Erythroblast (primary cell): ENCODE measurements at regions not wholly inside any gene's neighbourhood (a gene's known extent, or its start where the extent isn't known, plus 50 kb on each side); places are given as distances from the start of the nearest gene placed in this dataset.

Experiments
- DNase-seq, 2 experiments: peaks; one replicate each; lab custom pipeline; 2025; lab: John Stamatoyannopoulos, UW
- GATA1 ChIP-seq: IDR thresholded peaks from 2 replicates; pipeline ENCODE4 v1.6.1; 2011; ENCODE audit warnings: low read depth, mild to moderate bottlenecking, control low read depth, low read length, moderate library complexity
- POLR2A ChIP-seq: IDR thresholded peaks from 2 replicates; pipeline ENCODE4 v1.6.1; 2011; ENCODE audit warnings: mild to moderate bottlenecking, low read length

GRCh38 chr4:176883108-176883550 lies 90.4 kb upstream of the VEGFC start:
- DNase-seq = no peak

GRCh38 chr4:176883681-176884418 lies 91.1 kb upstream of the VEGFC start:
- no peak for DNase-seq
- TF ChIP-seq GATA1 (no peak), POLR2A (no peak)

More at GRCh38 chr4:176883108-176883550, 90.4 kb upstream of the VEGFC start:
- no peak for TF ChIP-seq GATA1

GRCh38 chr4:176885224-176885623 lies 92.5 kb upstream of the VEGFC start:
- TF ChIP-seq POLR2A (no peak), GATA1 (no peak)
- DNase-seq = no peak

GRCh38 chr4:176886135-176886534 lies 93.4 kb upstream of the VEGFC start:
- no peak for DNase-seq
- TF ChIP-seq POLR2A = no peak
- no peak for TF ChIP-seq GATA1

- no peak for TF ChIP-seq POLR2A
- TF ChIP-seq GATA1 = no peak
- DNase-seq = no peak
Measured at GRCh38 chr4:176889776-176890175, 97.1 kb upstream of the VEGFC start.

GRCh38 chr4:176894498-176894897 lies 101.8 kb upstream of the VEGFC start:
- TF ChIP-seq GATA1 (no peak), POLR2A (no peak)
- DNase-seq = no peak

- TF ChIP-seq POLR2A (no peak), GATA1 (no peak)
- no peak for DNase-seq
Measured at GRCh38 chr4:176896211-176896610, 103.5 kb upstream of the VEGFC start.

- no peak for DNase-seq
Measured at GRCh38 chr4:176897226-176897625, 104.5 kb upstream of the VEGFC start.

GRCh38 chr4:176898791-176899190 lies 106.1 kb upstream of the VEGFC start:
- DNase-seq = no peak
- TF ChIP-seq GATA1 = no peak
- TF ChIP-seq POLR2A = no peak

More at GRCh38 chr4:176897226-176897625, 104.5 kb upstream of the VEGFC start:
- TF ChIP-seq GATA1 = no peak
- TF ChIP-seq POLR2A = no peak

GRCh38 chr4:176902710-176903323 lies 110.1 kb upstream of the VEGFC start:
- DNase-seq = no peak
- TF ChIP-seq POLR2A (no peak), GATA1 (no peak)

GRCh38 chr4:176906709-176907108 lies 114.0 kb upstream of the VEGFC start:
- TF ChIP-seq POLR2A = no peak
- no peak for TF ChIP-seq GATA1
- no peak for DNase-seq

- DNase-seq = no peak
- TF ChIP-seq GATA1 (no peak), POLR2A (no peak)
Measured at GRCh38 chr4:176910646-176911045, 117.9 kb upstream of the VEGFC start.

GRCh38 chr4:176919631-176920030 lies 126.9 kb upstream of the VEGFC start:
- no peak for DNase-seq
- TF ChIP-seq POLR2A = no peak
- TF ChIP-seq GATA1 = no peak

GRCh38 chr4:176920694-176921093 lies 128.0 kb upstream of the VEGFC start:
- no peak for DNase-seq
- TF ChIP-seq GATA1 (no peak), POLR2A (no peak)

GRCh38 chr4:176921256-176921655 lies 128.5 kb upstream of the VEGFC start:
- DNase-seq = no peak
- TF ChIP-seq POLR2A (no peak), GATA1 (no peak)
